ENCODE measurements at regions not wholly inside any gene's neighbourhood (a gene's known extent, or its start where the extent isn't known, plus 50 kb on each side); places are given as distances from the start of the nearest gene placed in this dataset.

DNA sequence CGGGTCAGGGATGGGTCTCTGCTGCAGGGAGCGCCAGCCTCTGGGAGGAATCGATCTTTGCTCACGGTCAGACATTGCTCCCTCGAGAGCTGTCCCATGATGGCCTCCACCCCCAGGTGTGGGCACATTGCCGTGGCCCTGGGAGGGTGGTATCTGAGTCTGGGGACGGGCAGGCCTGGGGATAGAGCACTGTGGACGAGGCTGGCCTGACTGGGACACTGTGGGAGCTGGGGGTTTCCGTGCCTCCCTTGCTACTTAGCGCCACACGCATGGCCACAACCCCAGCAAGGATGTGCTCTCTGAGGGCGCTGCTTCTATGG lies 55.7 kb downstream of the JAKMIP3 start:
- in situ Hi-C loops (cut with MboI; ENCODE audit: low pct_unique_long_range_greater_than_20kb, low sequenced_read_pairs, unreplicated experiment), result no loop called here
- no peak for DNase-seq (ENCODE audit: low spot score)
- TF ChIP-seq, protein P1, sequence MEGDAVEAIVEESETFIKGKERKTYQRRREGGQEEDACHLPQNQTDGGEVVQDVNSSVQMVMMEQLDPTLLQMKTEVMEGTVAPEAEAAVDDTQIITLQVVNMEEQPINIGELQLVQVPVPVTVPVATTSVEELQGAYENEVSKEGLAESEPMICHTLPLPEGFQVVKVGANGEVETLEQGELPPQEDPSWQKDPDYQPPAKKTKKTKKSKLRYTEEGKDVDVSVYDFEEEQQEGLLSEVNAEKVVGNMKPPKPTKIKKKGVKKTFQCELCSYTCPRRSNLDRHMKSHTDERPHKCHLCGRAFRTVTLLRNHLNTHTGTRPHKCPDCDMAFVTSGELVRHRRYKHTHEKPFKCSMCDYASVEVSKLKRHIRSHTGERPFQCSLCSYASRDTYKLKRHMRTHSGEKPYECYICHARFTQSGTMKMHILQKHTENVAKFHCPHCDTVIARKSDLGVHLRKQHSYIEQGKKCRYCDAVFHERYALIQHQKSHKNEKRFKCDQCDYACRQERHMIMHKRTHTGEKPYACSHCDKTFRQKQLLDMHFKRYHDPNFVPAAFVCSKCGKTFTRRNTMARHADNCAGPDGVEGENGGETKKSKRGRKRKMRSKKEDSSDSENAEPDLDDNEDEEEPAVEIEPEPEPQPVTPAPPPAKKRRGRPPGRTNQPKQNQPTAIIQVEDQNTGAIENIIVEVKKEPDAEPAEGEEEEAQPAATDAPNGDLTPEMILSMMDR (IDR thresholded peaks at IDR 0.05; ENCODE audit: extremely low read depth, insufficient read depth, missing control alignments), result no peak

- TF ChIP-seq, protein P1 (IDR thresholded peaks at IDR 0.05; ENCODE audit: extremely low read depth, insufficient read depth, missing control alignments), result no peak
- in situ Hi-C loops (cut with MboI; ENCODE audit: low pct_unique_long_range_greater_than_20kb, low sequenced_read_pairs, unreplicated experiment), result no loop called here
- DNase-seq (ENCODE audit: low spot score), result no peak
These were observed 56.5 kb downstream of the JAKMIP3 start for GRCh38 chr10:132122097-132122861.

GRCh38 chr10:132122939-132123445 lies 57.2 kb downstream of the JAKMIP3 start:
- TF ChIP-seq, protein P1 (IDR thresholded peaks at IDR 0.05; ENCODE audit: extremely low read depth, insufficient read depth, missing control alignments), result no peak
- in situ Hi-C loops (cut with MboI; ENCODE audit: low pct_unique_long_range_greater_than_20kb, low sequenced_read_pairs, unreplicated experiment), result no loop called here
- DNase-seq (ENCODE audit: low spot score), result no peak

DNA sequence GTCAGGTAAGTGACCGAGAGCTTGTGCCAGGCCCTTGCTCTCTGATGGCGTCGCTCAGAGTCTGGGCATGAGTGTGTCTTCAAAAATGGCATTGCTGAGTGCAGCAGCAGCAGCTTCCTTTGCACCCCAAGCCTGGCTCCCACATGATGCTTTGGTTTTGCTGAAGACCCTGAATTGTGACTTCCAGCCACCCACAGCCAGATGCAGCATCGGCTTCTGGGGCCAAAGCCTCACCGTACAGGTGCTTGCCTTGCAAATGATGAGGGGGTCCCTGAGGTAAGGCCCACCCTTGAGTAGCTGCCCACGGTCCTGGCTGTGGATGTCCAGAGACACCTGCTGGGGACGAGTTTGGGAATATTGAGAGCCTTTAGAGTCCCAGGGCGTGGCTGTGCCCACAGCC lies 57.9 kb downstream of the JAKMIP3 start:
- TF ChIP-seq, protein P1 (IDR thresholded peaks at IDR 0.05; ENCODE audit: extremely low read depth, insufficient read depth, missing control alignments), result no peak
- in situ Hi-C loops (cut with MboI; ENCODE audit: low pct_unique_long_range_greater_than_20kb, low sequenced_read_pairs, unreplicated experiment), result no loop called here
- DNase-seq (ENCODE audit: low spot score), result no peak

GRCh38 chr10:132124201-132124920 lies 58.6 kb downstream of the JAKMIP3 start:
- in situ Hi-C loops (cut with MboI; ENCODE audit: low pct_unique_long_range_greater_than_20kb, low sequenced_read_pairs, unreplicated experiment), result no loop called here
- TF ChIP-seq, protein P1 (IDR thresholded peaks at IDR 0.05; ENCODE audit: extremely low read depth, insufficient read depth, missing control alignments), result no peak
- no peak for DNase-seq (ENCODE audit: low spot score)

DNA sequence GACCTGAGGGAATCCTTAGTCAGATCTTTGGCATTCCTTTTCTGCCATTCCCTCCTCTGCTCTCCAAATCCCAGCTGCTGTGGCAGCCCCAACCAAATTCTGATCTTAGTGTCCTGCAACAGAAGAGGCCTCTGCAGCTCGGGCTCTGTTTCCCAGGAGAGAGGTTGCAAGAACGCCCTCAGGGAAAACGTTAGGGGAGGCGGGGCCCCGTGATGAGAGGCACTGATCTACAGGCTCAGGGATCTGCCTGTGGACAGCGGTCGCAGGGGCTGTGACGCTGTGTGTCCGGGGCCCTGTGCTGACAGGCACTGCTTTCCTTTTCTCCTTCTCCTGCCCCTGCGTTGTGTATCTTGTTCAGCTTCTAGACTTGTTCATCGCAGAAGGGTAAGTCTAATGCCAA lies 57.3 kb upstream of the DPYSL4 start:
- DNase-seq (ENCODE audit: low spot score), result no peak
- TF ChIP-seq, protein P1 (IDR thresholded peaks at IDR 0.05; ENCODE audit: extremely low read depth, insufficient read depth, missing control alignments), result no peak
- in situ Hi-C loops (cut with MboI; ENCODE audit: low pct_unique_long_range_greater_than_20kb, low sequenced_read_pairs, unreplicated experiment), result loop anchor here (25.0 kb wide), 1 partner anchor 242 kb away; no protein-coding TSS in a partner anchor

All from GM13977 (cell line).